ENCODE measurements at regions not wholly inside any gene's neighbourhood (a gene's known extent, or its start where the extent isn't known, plus 50 kb on each side); places are given as distances from the start of the nearest gene placed in this dataset.

DNA sequence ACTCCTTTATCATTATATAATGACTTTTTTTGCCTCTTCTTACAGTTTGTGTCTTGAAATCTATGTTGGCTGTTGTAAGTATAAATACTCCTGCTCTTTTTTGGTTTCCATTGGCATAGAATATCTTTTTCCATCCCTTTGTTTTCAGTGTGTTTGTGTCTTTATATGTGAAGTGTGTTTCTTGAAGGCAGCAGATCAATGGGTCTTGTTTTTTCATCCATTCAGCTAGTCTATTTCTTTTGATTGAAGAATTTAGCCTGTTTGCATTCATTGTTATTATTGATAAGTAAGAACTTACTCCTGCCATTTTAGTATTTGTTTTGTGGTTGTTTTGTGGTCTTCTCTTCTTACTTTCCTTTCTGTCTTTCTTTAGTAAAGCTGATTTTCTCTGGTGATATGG, 322.8 kb downstream of the PLA2G4A start:
- Histone ChIP-seq H3K9ac (ENCODE audit: low read length) (no peak overlapping the region), H3K4me2 (ENCODE audit: low read length) (no peak overlapping the region), H3K4me3 (ENCODE audit: low read depth, low read length, poor library complexity, severe bottlenecking) (no peak overlapping the region), H3K4me1 (ENCODE audit: insufficient read depth, low read length, severe bottlenecking) (no peaks in the 10 kb centered on the region), H3K36me3 (ENCODE audit: insufficient read depth, low read length) (no peaks in the 10 kb centered on the region), H3K79me2 (ENCODE audit: insufficient read depth, low read length) (no peaks in the 10 kb centered on the region), H4K20me1 (ENCODE audit: insufficient read depth, low read length) (no peaks in the 10 kb centered on the region), H2AFZ (ENCODE audit: low read length) (no peak overlapping the region), H3F3A (ENCODE audit: insufficient read depth, low read length) (no peaks in the 10 kb centered on the region), H3K27me3 (ENCODE audit: insufficient read depth, low read length) (no peaks in the 10 kb centered on the region), H3K9me3 (ENCODE audit: low read length) (no peaks in the 10 kb centered on the region), H3K27ac (ENCODE audit: low read depth, low read length, poor library complexity, severe bottlenecking) (no peak overlapping the region), H3K9me2 (ENCODE audit: low read depth, low read length) (no peaks in the 10 kb centered on the region)
- no peak for TF ChIP-seq EZH2 (IDR thresholded peaks at IDR 0.05; ENCODE audit: borderline replicate concordance, low read length)
- TF ChIP-seq, protein P1, sequence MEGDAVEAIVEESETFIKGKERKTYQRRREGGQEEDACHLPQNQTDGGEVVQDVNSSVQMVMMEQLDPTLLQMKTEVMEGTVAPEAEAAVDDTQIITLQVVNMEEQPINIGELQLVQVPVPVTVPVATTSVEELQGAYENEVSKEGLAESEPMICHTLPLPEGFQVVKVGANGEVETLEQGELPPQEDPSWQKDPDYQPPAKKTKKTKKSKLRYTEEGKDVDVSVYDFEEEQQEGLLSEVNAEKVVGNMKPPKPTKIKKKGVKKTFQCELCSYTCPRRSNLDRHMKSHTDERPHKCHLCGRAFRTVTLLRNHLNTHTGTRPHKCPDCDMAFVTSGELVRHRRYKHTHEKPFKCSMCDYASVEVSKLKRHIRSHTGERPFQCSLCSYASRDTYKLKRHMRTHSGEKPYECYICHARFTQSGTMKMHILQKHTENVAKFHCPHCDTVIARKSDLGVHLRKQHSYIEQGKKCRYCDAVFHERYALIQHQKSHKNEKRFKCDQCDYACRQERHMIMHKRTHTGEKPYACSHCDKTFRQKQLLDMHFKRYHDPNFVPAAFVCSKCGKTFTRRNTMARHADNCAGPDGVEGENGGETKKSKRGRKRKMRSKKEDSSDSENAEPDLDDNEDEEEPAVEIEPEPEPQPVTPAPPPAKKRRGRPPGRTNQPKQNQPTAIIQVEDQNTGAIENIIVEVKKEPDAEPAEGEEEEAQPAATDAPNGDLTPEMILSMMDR (IDR thresholded peaks at IDR 0.05; ENCODE audit: low read length), result no peak

DNA sequence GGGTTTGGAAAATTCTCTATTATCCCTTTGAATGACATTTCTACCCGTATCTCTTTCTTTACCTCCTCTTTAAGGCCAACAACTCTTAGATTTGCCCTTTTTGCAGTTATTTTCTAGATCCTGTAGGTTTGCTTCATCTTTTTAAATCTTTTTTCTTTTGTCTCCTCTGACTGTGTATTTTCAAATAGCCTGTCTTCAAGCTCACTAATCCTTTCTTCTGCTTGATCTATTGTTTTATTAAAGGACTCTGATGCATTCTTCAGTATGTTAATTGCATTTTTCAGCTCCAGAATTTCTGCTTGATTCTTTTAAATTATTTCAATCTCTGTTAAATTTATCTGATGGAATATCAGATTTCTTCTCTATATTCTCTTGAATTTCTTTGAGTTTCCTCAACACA, 324.3 kb downstream of the PLA2G4A start:
- Histone ChIP-seq H3K27me3 (ENCODE audit: insufficient read depth, low read length) (no peaks in the 10 kb centered on the region), H3F3A (ENCODE audit: insufficient read depth, low read length) (no peaks in the 10 kb centered on the region), H3K79me2 (ENCODE audit: insufficient read depth, low read length) (no peaks in the 10 kb centered on the region), H2AFZ (ENCODE audit: low read length) (no peak overlapping the region), H3K4me1 (ENCODE audit: insufficient read depth, low read length, severe bottlenecking) (no peaks in the 10 kb centered on the region), H3K36me3 (ENCODE audit: insufficient read depth, low read length) (no peaks in the 10 kb centered on the region), H3K27ac (ENCODE audit: low read depth, low read length, poor library complexity, severe bottlenecking) (no peak overlapping the region), H3K4me2 (ENCODE audit: low read length) (no peak overlapping the region), H4K20me1 (ENCODE audit: insufficient read depth, low read length) (no peaks in the 10 kb centered on the region), H3K9me2 (ENCODE audit: low read depth, low read length) (no peaks in the 10 kb centered on the region), H3K4me3 (ENCODE audit: low read depth, low read length, poor library complexity, severe bottlenecking) (no peak overlapping the region), H3K9ac (ENCODE audit: low read length) (no peak overlapping the region), H3K9me3 (ENCODE audit: low read length) (no peaks in the 10 kb centered on the region)
- TF ChIP-seq EZH2 (IDR thresholded peaks at IDR 0.05; ENCODE audit: borderline replicate concordance, low read length), result no peak
- TF ChIP-seq, protein P1 (IDR thresholded peaks at IDR 0.05; ENCODE audit: low read length), result no peak

DNA sequence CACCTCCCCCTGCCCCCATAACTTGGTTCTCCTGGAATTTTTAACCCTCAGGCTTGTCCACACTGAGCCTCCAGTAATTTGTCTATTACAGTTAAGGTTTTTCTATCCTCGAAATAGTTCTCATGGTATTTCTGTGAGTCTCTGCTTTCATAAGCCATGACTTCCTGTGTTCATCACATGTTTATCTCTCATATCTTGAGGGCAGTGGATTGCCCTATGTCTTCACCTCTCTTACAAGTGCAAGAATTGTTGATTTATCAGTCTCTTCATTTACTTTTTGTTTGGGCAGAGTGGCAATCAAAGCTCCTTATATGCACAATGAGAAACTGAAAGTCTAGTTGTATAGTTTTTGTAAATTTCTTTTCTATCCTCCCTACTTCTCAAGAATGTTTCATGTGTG, 328.4 kb downstream of the PLA2G4A start:
- Histone ChIP-seq H3K27ac (ENCODE audit: low read depth, low read length, poor library complexity, severe bottlenecking) (no peak overlapping the region), H3K4me2 (ENCODE audit: low read length) (no peak overlapping the region), H3K4me3 (ENCODE audit: low read depth, low read length, poor library complexity, severe bottlenecking) (no peak overlapping the region), H3K79me2 (ENCODE audit: insufficient read depth, low read length) (no peaks in the 10 kb centered on the region), H2AFZ (ENCODE audit: low read length) (no peak overlapping the region), H4K20me1 (ENCODE audit: insufficient read depth, low read length) (no peaks in the 10 kb centered on the region), H3K9ac (ENCODE audit: low read length) (no peak overlapping the region), H3F3A (ENCODE audit: insufficient read depth, low read length) (no peaks in the 10 kb centered on the region), H3K9me2 (ENCODE audit: low read depth, low read length) (no peaks in the 10 kb centered on the region), H3K4me1 (ENCODE audit: insufficient read depth, low read length, severe bottlenecking) (no peaks in the 10 kb centered on the region), H3K36me3 (ENCODE audit: insufficient read depth, low read length) (no peaks in the 10 kb centered on the region), H3K27me3 (ENCODE audit: insufficient read depth, low read length) (no peaks in the 10 kb centered on the region), H3K9me3 (ENCODE audit: low read length) (no peaks in the 10 kb centered on the region)
- TF ChIP-seq, protein P1 (IDR thresholded peaks at IDR 0.05; ENCODE audit: low read length), result no peak
- no peak for TF ChIP-seq EZH2 (IDR thresholded peaks at IDR 0.05; ENCODE audit: borderline replicate concordance, low read length)
